ENCODE measurements at regions not wholly inside any gene's neighbourhood (a gene's known extent, or its start where the extent isn't known, plus 50 kb on each side); places are given as distances from the start of the nearest gene placed in this dataset.

GRCh38 chr22:49207008-49208003 is 620.4 kb downstream of the BRD1 start:
- Histone ChIP-seq H3K36me3 (no peaks in the 10 kb centered on the region), H3K27ac (no peak overlapping the region), H3K9ac (no peak overlapping the region), H3K9me3 (replicated peaks in 1 of 11) (no peaks in the 10 kb centered on the region), H4K20me1 (peaks cover 0 to 20% (median 0%) of the 10 kb centered on the region in 11 experiments; a peak in 6 of 22 replicates), H3K4me2 (no peak overlapping the region), H3K4me3 (no peak overlapping the region), H3K4me1 (no peaks in the 10 kb centered on the region), H3K27me3 (no peaks in the 10 kb centered on the region; a peak in 3 of 22 replicates)
- TF ChIP-seq Cebpa-rat (IDR thresholded peaks at IDR 0.05) = no peak

- no peaks in the 10 kb centered on the region; a peak in 3 of 22 replicates for H3K27me3 ChIP-seq
- H3K9ac ChIP-seq = no peak overlapping the region
- TF ChIP-seq Cebpa-rat (IDR thresholded peaks at IDR 0.05) = no peak
- H4K20me1 ChIP-seq = peaks cover 0 to 20% (median 0%) of the 10 kb centered on the region in 11 experiments; a peak in 6 of 22 replicates
- no peak overlapping the region for H3K4me2 ChIP-seq
- H3K4me3 ChIP-seq = no peak overlapping the region
- H3K4me1 ChIP-seq = no peaks in the 10 kb centered on the region
- H3K27ac ChIP-seq = no peak overlapping the region
- H3K9me3 ChIP-seq (replicated peaks in 1 of 11) = no peaks in the 10 kb centered on the region
- H3K36me3 ChIP-seq = no peaks in the 10 kb centered on the region
These were observed 621.4 kb downstream of the BRD1 start for GRCh38 chr22:49206281-49206680.

- TF ChIP-seq Cebpa-rat (IDR thresholded peaks at IDR 0.05) = no peak
- Histone ChIP-seq H3K4me1 (no peaks in the 10 kb centered on the region), H3K4me3 (no peak overlapping the region), H3K9me3 (replicated peaks in 1 of 11) (no peaks in the 10 kb centered on the region), H3K27ac (no peak overlapping the region), H3K4me2 (no peak overlapping the region), H3K27me3 (no peaks in the 10 kb centered on the region; a peak in 3 of 22 replicates), H4K20me1 (peaks cover 0 to 20% (median 0%) of the 10 kb centered on the region in 11 experiments; a peak in 6 of 22 replicates), H3K9ac (no peak overlapping the region), H3K36me3 (no peaks in the 10 kb centered on the region)
These were observed 622.2 kb downstream of the BRD1 start for GRCh38 chr22:49205483-49205800.

GRCh38 chr22:49204599-49205482 is 622.8 kb downstream of the BRD1 start:
- Histone ChIP-seq H3K4me1 (no peaks in the 10 kb centered on the region), H3K4me2 (no peak overlapping the region), H3K4me3 (no peak overlapping the region), H3K9ac (no peak overlapping the region), H3K9me3 (replicated peaks in 1 of 11) (no peaks in the 10 kb centered on the region), H3K27me3 (no peaks in the 10 kb centered on the region; a peak in 3 of 22 replicates), H3K27ac (no peak overlapping the region), H4K20me1 (peaks cover 0 to 20% (median 0%) of the 10 kb centered on the region in 11 experiments; a peak in 6 of 22 replicates), H3K36me3 (no peaks in the 10 kb centered on the region)
- TF ChIP-seq Cebpa-rat (IDR thresholded peaks at IDR 0.05) = no peak

GRCh38 chr22:49203859-49204598 is 623.6 kb downstream of the BRD1 start:
- Histone ChIP-seq H3K27me3 (no peaks in the 10 kb centered on the region; a peak in 3 of 22 replicates), H3K4me3 (no peak overlapping the region), H3K9ac (no peak overlapping the region), H3K27ac (no peak overlapping the region), H3K4me2 (no peak overlapping the region), H3K36me3 (no peaks in the 10 kb centered on the region), H4K20me1 (peaks cover 0 to 17% (median 0%) of the 10 kb centered on the region in 11 experiments; a peak in 7 of 22 replicates), H3K9me3 (replicated peaks in 1 of 11) (no peaks in the 10 kb centered on the region), H3K4me1 (no peaks in the 10 kb centered on the region)
- TF ChIP-seq Cebpa-rat (IDR thresholded peaks at IDR 0.05) = no peak

GRCh38 chr22:49203091-49203858 is 624.4 kb downstream of the BRD1 start:
- Histone ChIP-seq H3K27me3 (no peaks in the 10 kb centered on the region; a peak in 3 of 22 replicates), H3K4me1 (no peaks in the 10 kb centered on the region), H3K9ac (no peak overlapping the region), H3K9me3 (replicated peaks in 1 of 11) (no peaks in the 10 kb centered on the region), H4K20me1 (peaks cover 0 to 14% (median 0%) of the 10 kb centered on the region in 11 experiments; a peak in 7 of 22 replicates), H3K36me3 (no peaks in the 10 kb centered on the region), H3K27ac (no peak overlapping the region), H3K4me2 (no peak overlapping the region), H3K4me3 (no peak overlapping the region)
- no peak for TF ChIP-seq Cebpa-rat (IDR thresholded peaks at IDR 0.05)

GRCh38 chr22:49202226-49202625 is 625.4 kb downstream of the BRD1 start:
- TF ChIP-seq Cebpa-rat (IDR thresholded peaks at IDR 0.05) = no peak
- no peak overlapping the region for H3K4me2 ChIP-seq
- no peaks in the 10 kb centered on the region for H3K36me3 ChIP-seq
- H3K9ac ChIP-seq = no peak overlapping the region
- H3K4me1 ChIP-seq = no peaks in the 10 kb centered on the region
- H3K27ac ChIP-seq = no peak overlapping the region
- peaks cover 0 to 11% (median 0%) of the 10 kb centered on the region in 11 experiments; a peak in 7 of 22 replicates for H4K20me1 ChIP-seq
- no peak overlapping the region for H3K4me3 ChIP-seq
- no peaks in the 10 kb centered on the region; a peak in 3 of 22 replicates for H3K27me3 ChIP-seq
- no peaks in the 10 kb centered on the region for H3K9me3 ChIP-seq (replicated peaks in 1 of 11)
